B cell (primary cell): ENCODE measurements at regions not wholly inside any gene's neighbourhood (a gene's known extent, or its start where the extent isn't known, plus 50 kb on each side); places are given as distances from the start of the nearest gene placed in this dataset.

Experiments used
- ATAC-seq: fragments of 200-7000 bp; cut with Tn5 transposase; one replicate; pipeline ENCODE4 v1.10.0; 2021; ENCODE audit warnings: low read depth, mild to moderate bottlenecking, moderate number of reproducible peaks, moderate library complexity
- CTCF ChIA-PET: fragments of 350-600 bp; sonication (Branson Sonifier 250); formaldehyde crosslinking; loops from one replicate; lab custom pipeline; 2021; ENCODE audit warnings: antibody characterized with exemption, inconsistent platforms; lab: Charles Lee
- POLR2A ChIA-PET: fragments of 350-600 bp; sonication (Branson Sonifier 250); formaldehyde crosslinking; loops from one replicate; lab custom pipeline; 2021; ENCODE audit warnings: antibody characterized with exemption; lab: Charles Lee
- DNase-seq: peaks from one replicate; pipeline ENCODE4 v3.0.0; 2013
- H2AFZ ChIP-seq: 2 replicates; pipeline ENCODE4 v1.6.1; 2012; ENCODE audit warnings: mild to moderate bottlenecking, low read depth, low read length; ENCODE audit not compliant: insufficient read depth, poor library complexity, severe bottlenecking
- H3K27ac ChIP-seq, 2 donors: 1 replicate in 1 of 2; 2 replicates in 1 of 2; pipeline ENCODE4 v1.5.1; 2012 to 2013; ENCODE audit warnings: low read length in 2 of 2, mild to moderate bottlenecking in 2 of 2, moderate library complexity in 1 of 2
- H3K27me3 ChIP-seq, 4 experiments: fragments of 200-600 bp in 1 of 4; sonication (generic) in 1 of 4; replicated peaks in 1 of 4; 1 replicate in 2 of 4; 2 replicates in 2 of 4; pipeline versions ENCODE4 v1.6.1 to v1.7.0; 2013 to 2016; ENCODE audit warnings: low read length in 3 of 4, mild to moderate bottlenecking in 2 of 4, mixed read lengths in 1 of 4, moderate library complexity in 1 of 4; ENCODE audit not compliant: insufficient read depth in 4 of 4, control insufficient read depth in 3 of 4; ENCODE audit errors: control extremely low read depth in 1 of 4
- H3K36me3 ChIP-seq, 2 experiments: replicated peaks in 1 of 2; 1 replicate in 1 of 2; 2 replicates in 1 of 2; pipeline versions ENCODE4 v1.6.1 to v1.7.1; 2013; ENCODE audit warnings: low read length in 1 of 2; ENCODE audit not compliant: insufficient read depth in 2 of 2, control insufficient read depth in 1 of 2; ENCODE audit errors: control extremely low read depth in 1 of 2, extremely low read depth in 1 of 2
- H3K4me1 ChIP-seq, 2 donors: fragments of 200-600 bp in 1 of 2; sonication (generic) in 1 of 2; 1 replicate in 1 of 2; 2 replicates in 1 of 2; pipeline versions ENCODE4 v1.5.1 to v1.6.1; 2013 to 2017; ENCODE audit warnings: low read length in 2 of 2; ENCODE audit not compliant: control insufficient read depth in 2 of 2, insufficient read depth in 2 of 2
- H3K4me2 ChIP-seq: replicated peaks from 2 replicates; pipeline ENCODE3; 2012; ENCODE audit warnings: mild to moderate bottlenecking, low read depth, low read length; ENCODE audit not compliant: poor library complexity, severe bottlenecking
- H3K4me3 ChIP-seq, 5 experiments: fragments of 200-600 bp in 1 of 5; sonication (generic) in 1 of 5; 1 replicate in 3 of 5; 2 replicates in 2 of 5; pipeline versions ENCODE4 v1.5.1 to v1.7.0; 2011 to 2016; ENCODE audit warnings: low read length in 4 of 5, mild to moderate bottlenecking in 4 of 5, low read depth in 2 of 5, control low read depth in 1 of 5, moderate library complexity in 1 of 5; ENCODE audit not compliant: insufficient read depth in 1 of 5; ENCODE audit errors: control extremely low read depth in 1 of 5, extremely low read depth in 1 of 5
- H3K79me2 ChIP-seq: fragments of 200-600 bp; sonication (generic); one replicate; pipeline ENCODE4 v1.6.0; 2016; ENCODE audit warnings: low read length; ENCODE audit not compliant: control insufficient read depth, insufficient read depth
- H3K9ac ChIP-seq: fragments of 200-600 bp; sonication (generic); 2 replicates; pipeline ENCODE4 v1.6.1; 2017; ENCODE audit warnings: mild to moderate bottlenecking, low read length, moderate library complexity
- H3K9me3 ChIP-seq, 3 donors: one replicate each; pipeline versions ENCODE4 v1.6.1 to v1.7.1; 2013; ENCODE audit warnings: low read length in 2 of 3; ENCODE audit not compliant: control insufficient read depth in 2 of 3, insufficient read depth in 1 of 3; ENCODE audit errors: control extremely low read depth in 1 of 3
- H4K20me1 ChIP-seq: 2 replicates; pipeline ENCODE4 v1.6.0; 2012; ENCODE audit warnings: mild to moderate bottlenecking, low read length; ENCODE audit not compliant: insufficient read depth, control insufficient read depth, poor library complexity, severe bottlenecking
- H3K27ac Mint-ChIP-seq: one replicate; pipeline ENCODE4 v1.8.0; 2021; ENCODE audit warnings: mixed read lengths
- H3K27me3 Mint-ChIP-seq: one replicate; pipeline ENCODE4 v1.8.0; 2021; ENCODE audit warnings: mixed read lengths
- H3K4me1 Mint-ChIP-seq: one replicate; pipeline ENCODE4 v1.8.0; 2021; ENCODE audit warnings: mixed read lengths
- H3K4me3 Mint-ChIP-seq: one replicate; pipeline ENCODE4 v1.8.0; 2021; ENCODE audit warnings: mixed read lengths
- H3K9me3 Mint-ChIP-seq: one replicate; pipeline ENCODE4 v1.8.0; 2022; ENCODE audit warnings: mixed read lengths; ENCODE audit not compliant: insufficient read depth
- EZH2 ChIP-seq: IDR thresholded peaks from 2 replicates; pipeline ENCODE4 v1.6.1; 2012; ENCODE audit warnings: borderline replicate concordance, low read depth, mild to moderate bottlenecking, moderate library complexity, low read length; ENCODE audit not compliant: insufficient read depth, poor library complexity, severe bottlenecking
- WGBS: methylation state at CpG from one replicate; pipeline ENCODE4 v1.1.5; 2013; ENCODE audit warnings: missing lambda C conversion rate; ENCODE audit not compliant: insufficient coverage; 5-methylcytosine and 5-hydroxymethylcytosine counted together
- intact Hi-C: fragments of 100-400 bp; cut with micrococcal nuclease; formaldehyde crosslinking; loops from one replicate; pipeline ENCODE4 v1.10.0; 2022
- TF ChIP-seq, protein P1 (sequence below): fragments of 200-600 bp; IDR thresholded peaks from one replicate; pipeline ENCODE4 v1.8.0; 2022; ENCODE audit warnings: antibody characterized with exemption, mild to moderate bottlenecking

GRCh38 chr1:222950892-222951291 lies 136.1 kb downstream of the DISP1 start:
- Mint-ChIP-seq H3K27me3 (no peaks in the 10 kb centered on the region), H3K27ac (no peak overlapping the region), H3K4me3 (no peak overlapping the region), H3K9me3 (no peaks in the 10 kb centered on the region), H3K4me1 (no peaks in the 10 kb centered on the region)
- H3K4me2 ChIP-seq, result no peak overlapping the region
- H3K36me3 ChIP-seq, result no peaks in the 10 kb centered on the region
- WGBS, result no CpG with 5 or more reads among the region's 3 CpGs
- no peaks in the 10 kb centered on the region for H3K4me1 ChIP-seq
- H3K9me3 ChIP-seq, result no peaks in the 10 kb centered on the region
- H3K27ac ChIP-seq, result no peak overlapping the region
- no peak overlapping the region for H3K9ac ChIP-seq
- intact Hi-C loops, result no loop called here
- TF ChIP-seq, protein P1, sequence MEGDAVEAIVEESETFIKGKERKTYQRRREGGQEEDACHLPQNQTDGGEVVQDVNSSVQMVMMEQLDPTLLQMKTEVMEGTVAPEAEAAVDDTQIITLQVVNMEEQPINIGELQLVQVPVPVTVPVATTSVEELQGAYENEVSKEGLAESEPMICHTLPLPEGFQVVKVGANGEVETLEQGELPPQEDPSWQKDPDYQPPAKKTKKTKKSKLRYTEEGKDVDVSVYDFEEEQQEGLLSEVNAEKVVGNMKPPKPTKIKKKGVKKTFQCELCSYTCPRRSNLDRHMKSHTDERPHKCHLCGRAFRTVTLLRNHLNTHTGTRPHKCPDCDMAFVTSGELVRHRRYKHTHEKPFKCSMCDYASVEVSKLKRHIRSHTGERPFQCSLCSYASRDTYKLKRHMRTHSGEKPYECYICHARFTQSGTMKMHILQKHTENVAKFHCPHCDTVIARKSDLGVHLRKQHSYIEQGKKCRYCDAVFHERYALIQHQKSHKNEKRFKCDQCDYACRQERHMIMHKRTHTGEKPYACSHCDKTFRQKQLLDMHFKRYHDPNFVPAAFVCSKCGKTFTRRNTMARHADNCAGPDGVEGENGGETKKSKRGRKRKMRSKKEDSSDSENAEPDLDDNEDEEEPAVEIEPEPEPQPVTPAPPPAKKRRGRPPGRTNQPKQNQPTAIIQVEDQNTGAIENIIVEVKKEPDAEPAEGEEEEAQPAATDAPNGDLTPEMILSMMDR, result no peak
- no peak for TF ChIP-seq EZH2
- ChIA-PET CTCF (no interaction called here), POLR2A (no interaction called here)
- H3K79me2 ChIP-seq, result no peaks in the 10 kb centered on the region
- H4K20me1 ChIP-seq, result no peaks in the 10 kb centered on the region
- no peaks in the 10 kb centered on the region for H3K27me3 ChIP-seq
- ATAC-seq, result no peak
- H3K4me3 ChIP-seq, result no peak overlapping the region
- H2AFZ ChIP-seq, result no peak overlapping the region
- DNase-seq, result no peak

GRCh38 chr1:222953585-222953984 lies 138.7 kb downstream of the DISP1 start:
- Mint-ChIP-seq H3K27ac (no peak overlapping the region), H3K4me3 (no peak overlapping the region), H3K4me1 (no peaks in the 10 kb centered on the region), H3K27me3 (no peaks in the 10 kb centered on the region), H3K9me3 (no peaks in the 10 kb centered on the region)
- H3K27ac ChIP-seq, result no peak overlapping the region
- ChIA-PET CTCF (no interaction called here), POLR2A (no interaction called here)
- H3K4me1 ChIP-seq, result no peaks in the 10 kb centered on the region
- TF ChIP-seq, protein P1, result no peak
- no peak for TF ChIP-seq EZH2
- WGBS, result no CpG with 5 or more reads among the region's 1 CpG
- ATAC-seq (no peak), DNase-seq (no peak)
- no peaks in the 10 kb centered on the region for H3K27me3 ChIP-seq
- intact Hi-C loops, result no loop called here
- peaks cover 0 to 2% (median 0%) of the 10 kb centered on the region in 3 donors for H3K9me3 ChIP-seq
- no peaks in the 10 kb centered on the region for H3K36me3 ChIP-seq
- H2AFZ ChIP-seq, result no peak overlapping the region
- H3K79me2 ChIP-seq, result no peaks in the 10 kb centered on the region
- no peak overlapping the region for H3K4me3 ChIP-seq
- H3K4me2 ChIP-seq, result no peak overlapping the region
- no peaks in the 10 kb centered on the region for H4K20me1 ChIP-seq
- no peak overlapping the region for H3K9ac ChIP-seq
